A673 (cell line): ENCODE measurements at regions not wholly inside any gene's neighbourhood (a gene's known extent, or its start where the extent isn't known, plus 50 kb on each side); places are given as distances from the start of the nearest gene placed in this dataset.
A peak's percentile ranks its signal among the peaks of the same experiment; 100 is the strongest.

Experiments
- BruUV-seq: library from RNA; stranded (reverse); fragments of 400-500 nt; replicated peaks from 2 replicates; lab custom pipeline; 2021; lab: Mats Ljungman, UMichigan
- CTCF ChIA-PET: fragments of 300-600 bp; sonication (Branson Sonifier 250); formaldehyde crosslinking; loops from one replicate; lab custom pipeline; 2022; ENCODE audit warnings: antibody characterized with exemption; lab: Charles Lee
- POLR2A ChIA-PET: fragments of 300-600 bp; sonication (Branson Sonifier 250); formaldehyde crosslinking; loops from one replicate; lab custom pipeline; 2022; ENCODE audit warnings: antibody characterized with exemption; ENCODE audit not compliant: low non-redundant PET; lab: Charles Lee
- DNase-seq: peaks from one replicate; pipeline ENCODE4 v3.0.0-alpha.2; 2015; ENCODE audit warnings: low spot score
- H3K27ac ChIP-seq: fragments of 200-600 bp; sonication (generic); 2 replicates; pipeline ENCODE4 v1.5.1; 2016; ENCODE audit warnings: mixed run types, low read depth, mild to moderate bottlenecking, mixed read lengths, antibody characterized with exemption, low read length; ENCODE audit not compliant: poor library complexity, severe bottlenecking
- H3K27me3 ChIP-seq: fragments of 200-600 bp; sonication (generic); replicated peaks from 2 replicates; pipeline ENCODE4 v1.6.1; 2017; ENCODE audit warnings: mixed run types, low read depth, mild to moderate bottlenecking, mixed read lengths, antibody characterized with exemption, low read length; ENCODE audit not compliant: insufficient read depth, poor library complexity
- H3K36me3 ChIP-seq: fragments of 200-600 bp; sonication (generic); 2 replicates; pipeline ENCODE4 v1.6.1; 2016; ENCODE audit warnings: mixed run types, mild to moderate bottlenecking, mixed read lengths, antibody characterized with exemption, low read length; ENCODE audit not compliant: insufficient read depth, poor library complexity, severe bottlenecking
- H3K4me1 ChIP-seq: fragments of 200-600 bp; sonication (generic); 2 replicates; pipeline ENCODE4 v1.6.1; 2017; ENCODE audit warnings: mixed run types, mild to moderate bottlenecking, mixed read lengths, antibody characterized with exemption, low read length; ENCODE audit not compliant: insufficient read depth, poor library complexity, severe bottlenecking
- H3K4me3 ChIP-seq: fragments of 200-600 bp; sonication (generic); 2 replicates; pipeline ENCODE4 v1.5.1; 2016; ENCODE audit warnings: low read depth, mixed run types, mild to moderate bottlenecking, mixed read lengths, low read length; ENCODE audit not compliant: poor library complexity, severe bottlenecking
- H3K9me3 ChIP-seq: fragments of 200-600 bp; sonication (generic); 2 replicates; pipeline ENCODE4 v1.6.1; 2016; ENCODE audit warnings: mixed run types, low read depth, mild to moderate bottlenecking, mixed read lengths, antibody characterized with exemption, low read length; ENCODE audit not compliant: poor library complexity, severe bottlenecking
- CTCF ChIP-seq: fragments of 300-800, 200-600 bp; sonication (generic); conservative IDR thresholded peaks from 2 replicates; pipeline ENCODE4 v1.5.1; 2017; ENCODE audit warnings: low read depth, mild to moderate bottlenecking, antibody characterized with exemption, low read length, moderate library complexity, mixed read lengths
- EZH2 ChIP-seq: fragments of 200-600 bp; sonication (generic); IDR thresholded peaks from 2 replicates; pipeline ENCODE4 v1.6.1; 2017; ENCODE audit warnings: borderline replicate concordance, low read depth, mild to moderate bottlenecking, mixed read lengths, antibody characterized with exemption, low read length; ENCODE audit not compliant: poor library complexity, severe bottlenecking
- intact Hi-C: fragments of 100-400 bp; cut with micrococcal nuclease; formaldehyde crosslinking; loops from one replicate; pipeline ENCODE4 v1.10.0; 2022; ENCODE audit not compliant: unreplicated experiment

DNA sequence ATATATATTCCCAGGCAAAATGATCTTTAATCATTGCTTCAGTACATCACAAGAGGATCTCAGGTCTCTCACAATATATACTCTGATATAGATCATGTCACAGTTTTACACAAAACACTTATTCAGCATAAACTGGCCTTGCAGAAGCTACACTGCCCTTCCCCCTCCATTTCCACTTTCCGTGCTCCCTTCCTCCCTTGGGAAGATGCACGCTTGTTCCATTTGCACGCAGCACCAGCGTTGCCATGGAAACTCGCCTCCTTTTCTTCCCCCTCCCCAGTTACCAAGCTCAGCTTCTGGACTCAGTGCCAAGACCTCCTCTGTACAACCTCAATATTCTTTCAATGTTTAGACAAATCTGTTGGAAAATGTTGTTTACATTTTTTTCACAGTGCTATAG, 154.6 kb downstream of the RFPL4B start:
- no peaks in the 10 kb centered on the region for H3K36me3 ChIP-seq
- ChIA-PET POLR2A (no interaction called here), CTCF (no interaction called here)
- TF ChIP-seq CTCF (no peak), EZH2 (no peak)
- no peak overlapping the region for H3K27ac ChIP-seq
- intact Hi-C loops: loop anchor here (2.0 kb wide), 1 partner anchor 271 kb away; no protein-coding TSS in a partner anchor
- no peak overlapping the region for H3K4me3 ChIP-seq
- DNase-seq: peak; percentile 77
- no peaks in the 10 kb centered on the region for H3K27me3 ChIP-seq
- H3K4me1 ChIP-seq: peaks cover 21% of the 10 kb centered on the region
- H3K9me3 ChIP-seq: no peaks in the 10 kb centered on the region
- no TSS peak for BruUV-seq

DNA sequence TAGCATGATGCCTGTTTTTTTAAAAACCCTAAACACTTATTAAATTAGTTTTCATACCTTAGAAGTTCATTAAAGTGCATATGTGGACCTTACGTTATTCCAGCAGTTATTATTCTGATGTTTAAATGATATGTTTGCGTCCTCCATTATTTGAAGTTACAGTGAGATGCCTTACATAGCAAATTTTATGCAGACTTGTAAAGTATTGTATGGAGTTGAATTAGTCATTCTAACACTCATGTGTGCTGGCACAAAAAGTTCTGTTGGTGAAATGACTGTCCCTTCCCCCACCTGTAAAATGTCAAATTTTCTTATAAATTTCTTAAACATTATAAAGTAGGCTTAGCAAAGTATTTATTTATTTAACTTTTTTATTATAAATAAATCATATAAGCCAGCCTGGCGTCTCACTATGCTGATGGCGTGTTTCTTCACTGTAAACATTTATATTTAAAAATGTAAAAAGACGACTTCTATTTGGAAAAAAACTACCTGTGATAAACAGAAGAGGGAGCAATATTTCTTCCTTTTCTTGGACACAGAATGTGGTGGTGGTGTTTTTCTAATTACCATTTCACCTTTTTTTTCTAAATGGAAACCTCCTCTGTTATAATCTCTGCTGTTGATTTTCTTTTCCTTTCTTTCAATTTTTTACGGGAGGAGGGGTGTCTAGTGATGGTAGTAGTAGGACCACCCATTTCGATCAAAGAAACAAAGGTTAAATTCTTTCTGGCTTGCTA, 155.4 kb downstream of the RFPL4B start:
- intact Hi-C loops: loop anchor here (2.0 kb wide), 1 partner anchor 270 kb away; no protein-coding TSS in a partner anchor
- H3K27ac ChIP-seq: no peak overlapping the region
- H3K27me3 ChIP-seq: no peaks in the 10 kb centered on the region
- no peaks in the 10 kb centered on the region for H3K9me3 ChIP-seq
- ChIA-PET CTCF (no interaction called here), POLR2A (no interaction called here)
- H3K4me1 ChIP-seq: peaks cover 21% of the 10 kb centered on the region
- DNase-seq: peak; percentile 40
- no TSS peak for BruUV-seq
- TF ChIP-seq EZH2 (no peak), CTCF (peak; percentile 49; the same call in 1 of the 2 replicates)
- H3K36me3 ChIP-seq: no peaks in the 10 kb centered on the region
- H3K4me3 ChIP-seq: no peak overlapping the region

DNA sequence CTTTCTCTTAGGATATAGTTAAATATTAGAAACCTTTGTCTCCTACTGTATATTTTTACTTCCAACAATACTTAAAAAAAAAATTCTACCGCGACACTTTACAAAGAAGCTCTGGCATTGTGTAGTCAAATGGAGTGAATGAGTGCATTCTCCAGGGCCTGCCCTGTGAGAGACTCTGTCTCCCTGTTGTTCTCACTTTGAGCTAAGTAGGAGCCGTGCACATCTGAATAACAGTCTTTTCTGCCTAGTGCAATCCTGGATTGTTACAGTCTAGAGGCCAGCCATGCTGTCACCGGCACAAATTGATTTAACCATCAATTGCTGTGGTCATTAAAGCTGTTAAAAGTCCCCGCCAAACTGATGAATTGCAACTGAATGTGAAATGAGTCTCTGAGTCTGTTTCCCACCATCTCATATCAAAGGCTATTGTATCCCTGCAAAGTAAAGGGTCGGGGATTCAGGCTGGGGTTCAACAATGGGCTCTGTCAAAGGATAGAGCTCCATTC, 156.0 kb downstream of the RFPL4B start:
- no peaks in the 10 kb centered on the region for H3K9me3 ChIP-seq
- H3K27me3 ChIP-seq: no peaks in the 10 kb centered on the region
- peak; percentile 38 for DNase-seq
- ChIA-PET POLR2A (no interaction called here), CTCF (interaction anchor here (0.6 kb wide), 1 partner anchor 152 kb away, joined by 3 read pairs; no protein-coding TSS in a partner anchor)
- intact Hi-C loops: loop anchor here (2.0 kb wide), 1 partner anchor 270 kb away; no protein-coding TSS in a partner anchor
- H3K27ac ChIP-seq: no peak overlapping the region
- no peaks in the 10 kb centered on the region for H3K36me3 ChIP-seq
- BruUV-seq: no TSS peak
- peaks cover 21% of the 10 kb centered on the region for H3K4me1 ChIP-seq
- TF ChIP-seq EZH2: no peak
- no peak for TF ChIP-seq CTCF
- no peak overlapping the region for H3K4me3 ChIP-seq
